WTC11 (cell line): ENCODE measurements at regions not wholly inside any gene's neighbourhood (a gene's known extent, or its start where the extent isn't known, plus 50 kb on each side); places are given as distances from the start of the nearest gene placed in this dataset.

Experiments
- ATAC-seq: fragments of 200-7000 bp; cut with Tn5 transposase; 2 replicates; pipeline ENCODE4 v1.10.0; 2021; ENCODE audit warnings: mild to moderate bottlenecking, moderate library complexity
- CTCF ChIA-PET: fragments of 300-600 bp; sonication (Branson Sonifier 250); formaldehyde crosslinking; loops from one replicate; lab custom pipeline; 2021; ENCODE audit warnings: antibody characterized with exemption; lab: Charles Lee
- POLR2A ChIA-PET: fragments of 350-600 bp; sonication (Branson Sonifier 250); formaldehyde crosslinking; loops from one replicate; lab custom pipeline; 2021; ENCODE audit warnings: antibody characterized with exemption; lab: Charles Lee
- DNase-seq: peaks from one replicate; pipeline ENCODE4 v3.0.0; 2021; ENCODE audit warnings: low spot score
- H3K27ac Mint-ChIP-seq: 2 replicates; pipeline ENCODE4 v1.8.0; 2021; ENCODE audit warnings: mixed read lengths
- H3K27me3 Mint-ChIP-seq: 2 replicates; pipeline ENCODE4 v1.8.0; 2021; ENCODE audit warnings: low read depth, mild to moderate bottlenecking, moderate library complexity, mixed read lengths
- H3K36me3 Mint-ChIP-seq: 2 replicates; pipeline ENCODE4 v1.8.0; 2021; ENCODE audit warnings: mixed read lengths
- H3K4me1 Mint-ChIP-seq: 2 replicates; pipeline ENCODE4 v1.8.0; 2022; ENCODE audit warnings: mixed read lengths
- H3K4me3 Mint-ChIP-seq: 2 replicates; pipeline ENCODE4 v1.8.0; 2021; ENCODE audit warnings: mild to moderate bottlenecking, moderate library complexity, mixed read lengths
- H3K9me3 Mint-ChIP-seq: 2 replicates; pipeline ENCODE4 v1.8.0; 2021; ENCODE audit warnings: mixed read lengths
- ATF1 ChIP-seq: sonication (generic); formaldehyde crosslinking; IDR thresholded peaks from 2 replicates; pipeline ENCODE4 v1.8.1; 2023; ENCODE audit warnings: mild to moderate bottlenecking, moderate library complexity, missing genetic modification reagents
- ATF6 ChIP-seq: sonication (generic); formaldehyde crosslinking; IDR thresholded peaks from 2 replicates; pipeline ENCODE4 v1.8.1; 2023; ENCODE audit warnings: mild to moderate bottlenecking, missing genetic modification reagents
- CBFB ChIP-seq: sonication (generic); formaldehyde crosslinking; IDR thresholded peaks from 2 replicates; pipeline ENCODE4 v1.8.1; 2022; ENCODE audit warnings: mild to moderate bottlenecking, low read depth, missing genetic modification reagents
- CREM ChIP-seq: sonication (generic); formaldehyde crosslinking; IDR thresholded peaks from 2 replicates; pipeline ENCODE4 v1.8.1; 2022; ENCODE audit warnings: mild to moderate bottlenecking, missing genetic modification reagents, moderate library complexity
- E2F4 ChIP-seq: sonication (generic); formaldehyde crosslinking; IDR thresholded peaks from 2 replicates; pipeline ENCODE4 v1.8.1; 2022; ENCODE audit warnings: low read depth, mild to moderate bottlenecking, moderate library complexity, missing genetic modification reagents, borderline replicate concordance
- ESRRA ChIP-seq: sonication (generic); formaldehyde crosslinking; IDR thresholded peaks from 2 replicates; pipeline ENCODE4 v1.8.1; 2022; ENCODE audit warnings: mild to moderate bottlenecking, missing genetic modification reagents, borderline replicate concordance
- ETV6 ChIP-seq: sonication (generic); formaldehyde crosslinking; IDR thresholded peaks from 2 replicates; pipeline ENCODE4 v1.8.1; 2022; ENCODE audit warnings: mild to moderate bottlenecking, missing genetic modification reagents
- FOXK1 ChIP-seq: sonication (generic); formaldehyde crosslinking; IDR thresholded peaks from 2 replicates; pipeline ENCODE4 v1.8.0; 2022; ENCODE audit warnings: mild to moderate bottlenecking, moderate library complexity, missing genetic modification reagents
- FOXP4 ChIP-seq: sonication (generic); formaldehyde crosslinking; IDR thresholded peaks from 2 replicates; pipeline ENCODE4 v1.8.0; 2022; ENCODE audit warnings: mild to moderate bottlenecking, missing genetic modification reagents
- GABPB1 ChIP-seq: sonication (generic); formaldehyde crosslinking; IDR thresholded peaks from 2 replicates; pipeline ENCODE4 v1.8.1; 2023; ENCODE audit warnings: mild to moderate bottlenecking, missing genetic modification reagents
- HMGA2 ChIP-seq: fragments of 250-450 bp; sonication (Bioruptor Pico); IDR thresholded peaks from 2 replicates; pipeline ENCODE4 v1.4.0; 2021; ENCODE audit warnings: mild to moderate bottlenecking, moderate library complexity
- KAT7 ChIP-seq: sonication (generic); formaldehyde crosslinking; IDR thresholded peaks from 2 replicates; pipeline ENCODE4 v1.8.1; 2023; ENCODE audit warnings: missing genetic modification reagents, mild to moderate bottlenecking, borderline replicate concordance
- MYBL2 ChIP-seq: sonication (generic); formaldehyde crosslinking; IDR thresholded peaks from 2 replicates; pipeline ENCODE4 v1.8.1; 2023; ENCODE audit warnings: mild to moderate bottlenecking, moderate library complexity, missing genetic modification reagents
- NFATC4 ChIP-seq: fragments of 250-450 bp; sonication (Bioruptor Pico); IDR thresholded peaks from 2 replicates; pipeline ENCODE4 v1.9.0; 2021; ENCODE audit warnings: mild to moderate bottlenecking
- NR3C1 ChIP-seq: sonication (generic); formaldehyde crosslinking; conservative IDR thresholded peaks from 2 replicates; pipeline ENCODE4 v1.8.1; 2023; ENCODE audit warnings: low read depth, mild to moderate bottlenecking, missing genetic modification reagents
- PRRX2 ChIP-seq: fragments of 250-450 bp; sonication (Bioruptor Pico); IDR thresholded peaks from 2 replicates; pipeline ENCODE4 v1.8.0; 2021; ENCODE audit warnings: mild to moderate bottlenecking
- RELA ChIP-seq: sonication (generic); formaldehyde crosslinking; IDR thresholded peaks from 2 replicates; pipeline ENCODE4 v1.8.1; 2022; ENCODE audit warnings: missing genetic modification reagents, mild to moderate bottlenecking, borderline replicate concordance
- RORB ChIP-seq: fragments of 250-450 bp; sonication (Bioruptor Pico); IDR thresholded peaks from 2 replicates; pipeline ENCODE4 v1.9.0; 2021; ENCODE audit warnings: mild to moderate bottlenecking
- SMAD3 ChIP-seq: sonication (generic); formaldehyde crosslinking; IDR thresholded peaks from 2 replicates; pipeline ENCODE4 v1.8.0; 2022; ENCODE audit warnings: missing genetic modification reagents, mild to moderate bottlenecking, borderline replicate concordance
- TEAD4 ChIP-seq: sonication (generic); formaldehyde crosslinking; IDR thresholded peaks from 2 replicates; pipeline ENCODE4 v1.8.0; 2022; ENCODE audit warnings: mild to moderate bottlenecking, missing genetic modification reagents
- ZMAT4 ChIP-seq: fragments of 250-450 bp; sonication (Bioruptor Pico); IDR thresholded peaks from 2 replicates; pipeline ENCODE4 v1.9.0; 2021; ENCODE audit warnings: mild to moderate bottlenecking
- ZNF219 ChIP-seq: sonication (generic); formaldehyde crosslinking; IDR thresholded peaks from 2 replicates; pipeline ENCODE4 v1.8.0; 2023; ENCODE audit warnings: missing genetic modification reagents, mild to moderate bottlenecking, borderline replicate concordance
- ZNF423 ChIP-seq: fragments of 250-450 bp; sonication (Bioruptor Pico); IDR thresholded peaks from 2 replicates; pipeline ENCODE4 v2.1.2; 2022; ENCODE audit warnings: mild to moderate bottlenecking, moderate library complexity
- ZNF671 ChIP-seq: fragments of 250-450 bp; sonication (Bioruptor Pico); IDR thresholded peaks from 2 replicates; pipeline ENCODE4 v1.8.0; 2021; ENCODE audit warnings: mild to moderate bottlenecking

- TF ChIP-seq SMAD3 (no peak), ZMAT4 (CRISPR knock-in tag) (no peak), CREM (CRISPR knock-in tag) (no peak), E2F4 (CRISPR knock-in tag) (no peak), MYBL2 (no peak)
- TF ChIP-seq, all 79 proteins: peak for 0
Observed at GRCh38 chr12:105929192-105929591, 209.6 kb downstream of the NUAK1 start (continued).

GRCh38 chr12:105930557-105931503 lies 207.9 kb downstream of the NUAK1 start:
- Mint-ChIP-seq H3K4me1 (peaks cover 23% of the 10 kb centered on the region), H3K36me3 (no peaks in the 10 kb centered on the region), H3K4me3 (no peak overlapping the region), H3K27me3 (no peaks in the 10 kb centered on the region), H3K27ac (no peak overlapping the region), H3K9me3 (peaks cover 21% of the 10 kb centered on the region)
- ChIA-PET CTCF (interaction anchor here (1.2 kb wide), 1 partner anchor 511 kb away, joined by 3 read pairs; no protein-coding TSS in a partner anchor), POLR2A (no interaction called here)
- no peak for TF ChIP-seq FOXP4 (CRISPR knock-in tag)
- TF ChIP-seq FOXK1 (CRISPR knock-in tag): no peak
- TF ChIP-seq ATF1: no peak
- no peak for TF ChIP-seq CBFB (CRISPR knock-in tag)
- TF ChIP-seq ETV6 (CRISPR knock-in tag): no peak
- TF ChIP-seq GABPB1: no peak
- no peak for TF ChIP-seq ESRRA (CRISPR knock-in tag)
- DNase-seq (no peak), ATAC-seq (peak; percentile 53)

- peaks cover 16% of the 10 kb centered on the region for H3K9me3 Mint-ChIP-seq
- no peak overlapping the region for H3K27ac Mint-ChIP-seq
- ChIA-PET CTCF (interaction anchor here (1.2 kb wide), 1 partner anchor 512 kb away, joined by 3 read pairs; no protein-coding TSS in a partner anchor), POLR2A (no interaction called here)
- no peaks in the 10 kb centered on the region for H3K36me3 Mint-ChIP-seq
- ATAC-seq (no peak), DNase-seq (no peak)
- H3K27me3 Mint-ChIP-seq: no peaks in the 10 kb centered on the region
- no peak overlapping the region for H3K4me3 Mint-ChIP-seq
- H3K4me1 Mint-ChIP-seq: peaks cover 23% of the 10 kb centered on the region
- no peak for TF ChIP-seq HMGA2 (CRISPR knock-in tag)
- no peak for TF ChIP-seq RELA (CRISPR knock-in tag)
- TF ChIP-seq ZMAT4 (CRISPR knock-in tag): no peak
- no peak for TF ChIP-seq PRRX2 (CRISPR knock-in tag)
- no peak for TF ChIP-seq NR3C1 (CRISPR knock-in tag)
- no peak for TF ChIP-seq ZNF423 (CRISPR knock-in tag)
- TF ChIP-seq ZNF219: no peak
- TF ChIP-seq KAT7: no peak
- no peak for TF ChIP-seq ZNF671 (CRISPR knock-in tag)
- TF ChIP-seq RORB (CRISPR knock-in tag): no peak
- TF ChIP-seq NFATC4: no peak
- no peak for TF ChIP-seq ATF6 (CRISPR knock-in tag)
- no peak for TF ChIP-seq TEAD4 (CRISPR knock-in tag)
Observed at GRCh38 chr12:105931762-105932570, 206.8 kb downstream of the NUAK1 start.
